ENCODE measurements at regions not wholly inside any gene's neighbourhood (a gene's known extent, or its start where the extent isn't known, plus 50 kb on each side); places are given as distances from the start of the nearest gene placed in this dataset.
"Not testable (repeated sequence)": the region's sequence is repeated elsewhere in the genome, so short reads cannot be mapped to it uniquely, and the experiment has no call there.

DNA sequence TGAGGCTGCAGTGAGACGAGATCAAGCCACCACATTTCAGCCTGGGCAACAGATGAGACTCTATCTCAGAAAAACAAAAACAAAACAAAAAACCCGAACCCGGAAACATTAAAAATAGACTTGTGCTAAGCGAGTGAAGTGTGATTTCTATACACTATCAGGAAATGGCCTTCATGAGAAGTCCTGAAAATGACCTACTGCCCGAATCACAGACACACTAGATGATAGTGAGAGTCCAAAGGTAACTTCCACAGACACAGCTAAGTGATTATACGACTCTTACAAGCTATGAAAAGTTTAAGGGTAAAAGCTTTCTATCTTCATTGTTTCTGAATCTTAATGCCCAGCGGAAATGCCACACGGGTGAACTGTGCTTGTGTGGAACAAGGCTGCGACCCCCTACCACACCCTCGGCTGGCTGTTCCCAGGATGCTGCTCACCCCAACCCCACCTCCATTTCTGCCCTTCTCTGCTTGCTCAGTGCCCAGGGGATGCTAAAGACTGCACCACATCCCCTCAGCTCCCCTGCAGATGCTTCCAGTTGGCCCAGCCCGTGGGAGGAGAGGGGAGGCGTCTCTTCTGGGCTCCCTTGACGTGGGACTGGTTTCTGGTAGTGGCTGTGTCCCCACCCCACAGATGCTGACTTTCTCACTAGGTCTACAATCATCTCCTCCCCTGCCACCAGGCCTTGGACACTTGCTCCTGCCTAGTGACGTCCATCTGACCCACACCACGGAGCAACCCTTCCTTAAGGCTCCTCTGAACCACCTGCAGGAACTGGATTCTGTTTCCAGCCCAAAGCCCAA, 49.7 kb upstream of the LPCAT1 start:
- TF ChIP-seq, protein P1, sequence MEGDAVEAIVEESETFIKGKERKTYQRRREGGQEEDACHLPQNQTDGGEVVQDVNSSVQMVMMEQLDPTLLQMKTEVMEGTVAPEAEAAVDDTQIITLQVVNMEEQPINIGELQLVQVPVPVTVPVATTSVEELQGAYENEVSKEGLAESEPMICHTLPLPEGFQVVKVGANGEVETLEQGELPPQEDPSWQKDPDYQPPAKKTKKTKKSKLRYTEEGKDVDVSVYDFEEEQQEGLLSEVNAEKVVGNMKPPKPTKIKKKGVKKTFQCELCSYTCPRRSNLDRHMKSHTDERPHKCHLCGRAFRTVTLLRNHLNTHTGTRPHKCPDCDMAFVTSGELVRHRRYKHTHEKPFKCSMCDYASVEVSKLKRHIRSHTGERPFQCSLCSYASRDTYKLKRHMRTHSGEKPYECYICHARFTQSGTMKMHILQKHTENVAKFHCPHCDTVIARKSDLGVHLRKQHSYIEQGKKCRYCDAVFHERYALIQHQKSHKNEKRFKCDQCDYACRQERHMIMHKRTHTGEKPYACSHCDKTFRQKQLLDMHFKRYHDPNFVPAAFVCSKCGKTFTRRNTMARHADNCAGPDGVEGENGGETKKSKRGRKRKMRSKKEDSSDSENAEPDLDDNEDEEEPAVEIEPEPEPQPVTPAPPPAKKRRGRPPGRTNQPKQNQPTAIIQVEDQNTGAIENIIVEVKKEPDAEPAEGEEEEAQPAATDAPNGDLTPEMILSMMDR (IDR thresholded peaks at IDR 0.05), result not testable (repeated sequence)
- not testable (repeated sequence) for TF ChIP-seq POLR2A (IDR thresholded peaks at IDR 0.05); POLR2AphosphoS5 (IDR thresholded peaks at IDR 0.05; ENCODE audit: insufficient read depth in 1 of 2, low read depth in 1 of 2)
